ENCODE measurements at regions not wholly inside any gene's neighbourhood (a gene's known extent, or its start where the extent isn't known, plus 50 kb on each side); places are given as distances from the start of the nearest gene placed in this dataset.

DNA sequence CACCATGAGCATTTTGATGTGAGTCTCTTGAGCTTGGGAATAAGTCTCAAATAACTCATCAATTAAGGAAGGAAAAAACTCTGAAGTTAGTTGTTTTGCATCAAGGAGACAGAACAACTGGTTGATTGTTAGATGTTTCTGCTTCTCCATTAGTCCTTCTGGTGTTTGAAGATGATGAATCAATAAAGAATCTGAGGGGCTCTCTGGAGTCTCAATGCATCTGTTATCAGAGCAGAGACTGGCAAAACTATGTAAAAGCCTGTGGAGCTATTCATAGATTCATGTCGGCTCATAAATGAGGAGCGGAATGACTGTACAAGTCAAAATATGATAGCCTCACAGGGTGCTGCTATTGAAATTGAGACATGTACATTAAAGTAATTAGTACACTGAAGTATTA, 73.3 kb upstream of the ZC3H11B start:
- TF ChIP-seq CTCF (IDR thresholded peaks at IDR 0.05) (no peak), POLR2A (IDR thresholded peaks at IDR 0.05; ENCODE audit: low read depth) (no peak), POLR2AphosphoS5 (IDR thresholded peaks at IDR 0.05) (no peak)

Data from esophagus muscularis mucosa (tissue), 3 donors.